ENCODE measurements at regions not wholly inside any gene's neighbourhood (a gene's known extent, or its start where the extent isn't known, plus 50 kb on each side); places are given as distances from the start of the nearest gene placed in this dataset.
"Not testable (repeated sequence)": the region's sequence is repeated elsewhere in the genome, so short reads cannot be mapped to it uniquely, and the experiment has no call there.

GRCh38 chr5:136457390-136458013 is 92.2 kb upstream of the TRPC7 start:
- no peaks in the 10 kb centered on the region for H3K9me3 Mint-ChIP-seq (ENCODE audit: unreplicated experiment)
- no peaks in the 10 kb centered on the region for H3K36me3 Mint-ChIP-seq (ENCODE audit: unreplicated experiment)
- DNase-seq (ENCODE audit: extremely low spot score, unreplicated experiment), result no peak
- no peak for TF ChIP-seq CTCF (IDR thresholded peaks at IDR 0.05)
- H3K4me1 Mint-ChIP-seq (ENCODE audit: unreplicated experiment), result no peaks in the 10 kb centered on the region
- no peak overlapping the region for H3K4me3 Mint-ChIP-seq (ENCODE audit: unreplicated experiment)
- no peak overlapping the region for H3K27ac Mint-ChIP-seq (ENCODE audit: unreplicated experiment)
- no peaks in the 10 kb centered on the region for H3K27me3 Mint-ChIP-seq (ENCODE audit: unreplicated experiment)

- Mint-ChIP-seq H3K4me1 (ENCODE audit: unreplicated experiment) (no peaks in the 10 kb centered on the region), H3K4me3 (ENCODE audit: unreplicated experiment) (no peak overlapping the region), H3K27me3 (ENCODE audit: unreplicated experiment) (no peaks in the 10 kb centered on the region), H3K9me3 (ENCODE audit: unreplicated experiment) (no peaks in the 10 kb centered on the region), H3K36me3 (ENCODE audit: unreplicated experiment) (no peaks in the 10 kb centered on the region), H3K27ac (ENCODE audit: unreplicated experiment) (no peak overlapping the region)
- DNase-seq (ENCODE audit: extremely low spot score, unreplicated experiment), result no peak
- TF ChIP-seq CTCF (IDR thresholded peaks at IDR 0.05), result no peak
Observed at GRCh38 chr5:136455409-136455808, 90.1 kb upstream of the TRPC7 start.

- Mint-ChIP-seq H3K27ac (ENCODE audit: unreplicated experiment) (no peak overlapping the region), H3K27me3 (ENCODE audit: unreplicated experiment) (peaks cover 1% of the 10 kb centered on the region), H3K36me3 (ENCODE audit: unreplicated experiment) (no peaks in the 10 kb centered on the region), H3K4me3 (ENCODE audit: unreplicated experiment) (no peak overlapping the region), H3K4me1 (ENCODE audit: unreplicated experiment) (no peaks in the 10 kb centered on the region), H3K9me3 (ENCODE audit: unreplicated experiment) (no peaks in the 10 kb centered on the region)
- TF ChIP-seq CTCF (IDR thresholded peaks at IDR 0.05), result no peak
- no peak for DNase-seq (ENCODE audit: extremely low spot score, unreplicated experiment)
Observed at GRCh38 chr5:136453986-136454758, 88.8 kb upstream of the TRPC7 start.

GRCh38 chr5:136453199-136453598 is 87.9 kb upstream of the TRPC7 start:
- Mint-ChIP-seq H3K4me3 (ENCODE audit: unreplicated experiment) (no peak overlapping the region), H3K36me3 (ENCODE audit: unreplicated experiment) (no peaks in the 10 kb centered on the region), H3K9me3 (ENCODE audit: unreplicated experiment) (no peaks in the 10 kb centered on the region), H3K27ac (ENCODE audit: unreplicated experiment) (no peak overlapping the region), H3K27me3 (ENCODE audit: unreplicated experiment) (peaks cover 2% of the 10 kb centered on the region), H3K4me1 (ENCODE audit: unreplicated experiment) (no peaks in the 10 kb centered on the region)
- no peak for TF ChIP-seq CTCF (IDR thresholded peaks at IDR 0.05)
- DNase-seq (ENCODE audit: extremely low spot score, unreplicated experiment), result no peak

- H3K4me1 Mint-ChIP-seq (ENCODE audit: unreplicated experiment); DNase-seq (ENCODE audit: extremely low spot score, unreplicated experiment); H3K27ac Mint-ChIP-seq (ENCODE audit: unreplicated experiment); H3K27me3 Mint-ChIP-seq (ENCODE audit: unreplicated experiment); H3K4me3 Mint-ChIP-seq (ENCODE audit: unreplicated experiment); H3K36me3 Mint-ChIP-seq (ENCODE audit: unreplicated experiment); H3K9me3 Mint-ChIP-seq (ENCODE audit: unreplicated experiment): not testable (repeated sequence)
Observed at GRCh38 chr5:136447576-136447975, 82.2 kb upstream of the TRPC7 start.

All from osteocyte (in vitro differentiated cells).